Heart right ventricle (tissue), 16 donors: ENCODE measurements at regions not wholly inside any gene's neighbourhood (a gene's known extent, or its start where the extent isn't known, plus 50 kb on each side); places are given as distances from the start of the nearest gene placed in this dataset.
A peak's percentile ranks its signal among the peaks of the same experiment; 100 is the strongest.

ENCODE experiments used
- ATAC-seq, 8 donors: fragments of 200-7000 bp; cut with Tn5 transposase; one replicate each; pipeline ENCODE4 v1.9.1; 2020; ENCODE audit warnings: mild to moderate bottlenecking in 8 of 8, moderate library complexity in 8 of 8, moderate number of reproducible peaks in 1 of 8
- DNase-seq, 2 donors: peaks; one replicate each; pipeline ENCODE4 v3.0.0-alpha.2; 2020
- H3K27ac ChIP-seq, 10 donors: fragments of 200-600 bp; sonication (generic) in 2 of 10; one replicate each; pipeline versions ENCODE4 v1.5.0 to v1.8.0; 2020 to 2022; ENCODE audit warnings: mild to moderate bottlenecking in 3 of 10
- H3K27me3 ChIP-seq, 7 donors: fragments of 200-600 bp; one replicate each; pipeline ENCODE4 v1.8.0; 2021 to 2022; ENCODE audit warnings: mild to moderate bottlenecking in 2 of 7
- H3K36me3 ChIP-seq, 9 donors: fragments of 200-600 bp; sonication (generic) in 1 of 9; one replicate each; pipeline versions ENCODE4 v1.5.0 to v1.8.0; 2020 to 2022; ENCODE audit warnings: mild to moderate bottlenecking in 2 of 9
- H3K4me1 ChIP-seq, 9 donors: fragments of 200-600 bp; sonication (generic) in 1 of 9; one replicate each; pipeline versions ENCODE4 v1.5.0 to v1.8.0; 2020 to 2022; ENCODE audit warnings: mild to moderate bottlenecking in 4 of 9
- H3K4me3 ChIP-seq, 10 donors: fragments of 200-600 bp; sonication (generic) in 2 of 10; one replicate each; pipeline versions ENCODE4 v1.5.0 to v1.8.0; 2020 to 2022; ENCODE audit warnings: mild to moderate bottlenecking in 7 of 10, moderate library complexity in 2 of 10
- H3K9me3 ChIP-seq, 11 donors: fragments of 200-600 bp in 10 of 11; sonication (generic) in 2 of 11; one replicate each; pipeline versions ENCODE4 v1.5.0 to v1.8.0; 2013 to 2022; ENCODE audit warnings: mild to moderate bottlenecking in 2 of 11, control low read depth in 1 of 11, moderate library complexity in 1 of 11
- CTCF ChIP-seq, 9 donors: fragments of 200-600 bp; sonication (generic) in 2 of 9; IDR thresholded peaks; one replicate each; pipeline versions ENCODE4 v1.5.0 to v1.8.0; 2021 to 2022; ENCODE audit warnings: antibody characterized with exemption in 9 of 9, mild to moderate bottlenecking in 5 of 9, moderate library complexity in 1 of 9
- WGBS, 2 donors: extraction: QIAGEN DNeasy Blood & Tissue Kit; methylation state at CpG; one replicate each; pipeline ENCODE4 v1.1.7; 2013; ENCODE audit warnings: inconsistent platforms in 1 of 2; 5-methylcytosine and 5-hydroxymethylcytosine counted together
- intact Hi-C, 10 donors: fragments of 100-400 bp; cut with DNase I; formaldehyde crosslinking; loops; one replicate each; pipeline versions ENCODE4 v1.11.1 to v1.14.2; 2022
- donor health status: Arrhythmogenic right ventricular cardiomyopathy.
- donor health status: ischemic (EF 13 %, LVEDD 7.1; RV severe dilation, severe dysfunction).
- donor health status: healthy with polysubstance abuse.
- donor health status: DM: no; HTN: yes; CAD: no.
- donor health status: DM: no; HTN: no; CAD: no.
- donor health status: ischemic (EF 25% LVEDD 6.9; RV normal size, moderate dysfunction).
- donor health status: ischemic (EF 25% LVEDD 5.7; RV mildly dilated, moderate dysfunction).
- donor health status: healthy.
- donor health status: DM: yes; HTN: yes; CAD: no.
- donor health status: Ischemic cardiomyopathy.
- donor health status: ischemic (EF 35%, LVEDD 5.7; RV mildly dilated, moderate dysfunction).
- donor health status: nonischemic (EF 11% LVEDD 7.7; RV severe dilation, severe dysfunction).
- donor health status: DM: yes; HTN: yes; CAD: no.
- donor health status: PGD.
- donor health status: ischemic (EF 29% LVEDD 5.4; RV normal size, mild dysfunction).
- donor health status: nonischemic (EF 23%, LVEDD 6.1; RV moderate dilation, normal function).

GRCh38 chr18:21958707-21959450 is 210.5 kb upstream of the GATA6 start:
- 47 to 51% methylated on average over 5 of the region's 5 CpGs for WGBS, 2 donors
- Histone ChIP-seq H3K36me3 (no peaks in the 10 kb centered on the region), H3K27me3 (no peaks in the 10 kb centered on the region), H3K27ac (no peak overlapping the region), H3K4me3 (no peak overlapping the region), H3K4me1 (peaks cover 0 to 13% (median 0%) of the 10 kb centered on the region in 9 donors), H3K9me3 (peaks cover 0 to 9% (median 0%) of the 10 kb centered on the region in 11 donors)
- DNase-seq (peak; percentile 13 to 21), ATAC-seq (peak in 6 of 8 donors; percentile 46 to 79 (median 60))
- intact Hi-C loops, result loop anchor here in 5 of 10 donors (5.0 to 10.0 kb wide), 7 partner anchors 47 to 767 kb away; no protein-coding TSS in a partner anchor
- TF ChIP-seq CTCF (IDR thresholded peaks at IDR 0.05), result no peak

- DNase-seq (no peak), ATAC-seq (peak in 2 of 8 donors; percentile 57 to 62)
- intact Hi-C loops, result loop anchor here in 1 of 10 donors (10.0 kb wide), 1 partner anchor 765 kb away; no protein-coding TSS in a partner anchor
- WGBS, 2 donors, result 34 to 49% methylated on average over 8 of the region's 8 CpGs
- no peak for TF ChIP-seq CTCF (IDR thresholded peaks at IDR 0.05)
- Histone ChIP-seq H3K9me3 (no peaks in the 10 kb centered on the region), H3K27ac (no peak overlapping the region), H3K4me1 (peaks cover 0 to 13% (median 0%) of the 10 kb centered on the region in 9 donors), H3K27me3 (no peaks in the 10 kb centered on the region), H3K4me3 (no peak overlapping the region), H3K36me3 (no peaks in the 10 kb centered on the region)
Observed at GRCh38 chr18:21960189-21960588, 209.2 kb upstream of the GATA6 start.

- Histone ChIP-seq H3K4me3 (no peak overlapping the region), H3K36me3 (no peaks in the 10 kb centered on the region), H3K4me1 (peaks cover 0 to 13% (median 0%) of the 10 kb centered on the region in 9 donors), H3K27ac (no peak overlapping the region), H3K9me3 (no peaks in the 10 kb centered on the region), H3K27me3 (no peaks in the 10 kb centered on the region)
- DNase-seq (no peak), ATAC-seq (no peak)
- no peak for TF ChIP-seq CTCF (IDR thresholded peaks at IDR 0.05)
- 85 to 88% methylated on average over 5 of the region's 5 CpGs for WGBS, 2 donors
- intact Hi-C loops, result loop anchor here in 1 of 10 donors (10.0 kb wide), 1 partner anchor 769 kb away; no protein-coding TSS in a partner anchor
Observed at GRCh38 chr18:21963336-21963735, 206.1 kb upstream of the GATA6 start.

- Histone ChIP-seq H3K36me3 (no peaks in the 10 kb centered on the region), H3K4me3 (no peak overlapping the region), H3K27me3 (no peaks in the 10 kb centered on the region), H3K27ac (no peak overlapping the region), H3K4me1 (no peaks in the 10 kb centered on the region), H3K9me3 (no peaks in the 10 kb centered on the region)
- no peak for TF ChIP-seq CTCF (IDR thresholded peaks at IDR 0.05)
- intact Hi-C loops, result loop anchor here in 1 of 10 donors (10.0 kb wide), 1 partner anchor 774 kb away; no protein-coding TSS in a partner anchor
- ATAC-seq (no peak), DNase-seq (no peak)
- WGBS, 2 donors, result 86 to 96% methylated on average over 4 of the region's 4 CpGs
Observed at GRCh38 chr18:21968338-21968737, 201.1 kb upstream of the GATA6 start.
